BLaER1 (cell line): ENCODE measurements at regions not wholly inside any gene's neighbourhood (a gene's known extent, or its start where the extent isn't known, plus 50 kb on each side); places are given as distances from the start of the nearest gene placed in this dataset.

Experiments used
- H3K27ac ChIP-seq: shearing (Covaris generic); formaldehyde crosslinking; 2 replicates; pipeline ENCODE4 v1.8.1; 2022
- H3K27me3 ChIP-seq: shearing (Covaris generic); formaldehyde crosslinking; 2 replicates; pipeline ENCODE4 v1.8.1; 2022
- H3K36me3 ChIP-seq: shearing (Covaris generic); formaldehyde crosslinking; 2 replicates; pipeline ENCODE4 v1.8.1; 2022
- H3K4me1 ChIP-seq: shearing (Covaris generic); formaldehyde crosslinking; 2 replicates; pipeline ENCODE4 v1.8.1; 2022
- H3K4me2 ChIP-seq: shearing (Covaris generic); formaldehyde crosslinking; 2 replicates; pipeline ENCODE4 v1.8.1; 2022
- H3K4me3 ChIP-seq: shearing (Covaris generic); formaldehyde crosslinking; 2 replicates; pipeline ENCODE4 v1.8.1; 2022
- H3K9ac ChIP-seq: shearing (Covaris generic); formaldehyde crosslinking; 2 replicates; pipeline ENCODE4 v1.8.1; 2022
- H3K9me3 ChIP-seq: shearing (Covaris generic); formaldehyde crosslinking; 2 replicates; pipeline ENCODE4 v1.8.1; 2022
- H4K20me1 ChIP-seq: shearing (Covaris generic); formaldehyde crosslinking; 2 replicates; pipeline ENCODE4 v1.8.1; 2022
- Cebpa-rat ChIP-seq: shearing (Covaris generic); IDR thresholded peaks from 2 replicates; pipeline ENCODE4 v1.8.1; 2022

- no peak overlapping the region for H3K9ac ChIP-seq
- H3K27me3 ChIP-seq, result no peaks in the 10 kb centered on the region
- H3K4me1 ChIP-seq, result no peaks in the 10 kb centered on the region
- H3K4me2 ChIP-seq, result no peak overlapping the region
- H3K27ac ChIP-seq, result no peak overlapping the region
- no peaks in the 10 kb centered on the region for H4K20me1 ChIP-seq
- H3K36me3 ChIP-seq, result no peaks in the 10 kb centered on the region
- H3K4me3 ChIP-seq, result no peak overlapping the region
- TF ChIP-seq Cebpa-rat, result no peak
- H3K9me3 ChIP-seq, result no peaks in the 10 kb centered on the region
Observed at GRCh38 chr4:34732176-34732950, 1512.0 kb downstream of the ARAP2 start.

GRCh38 chr4:34733185-34733941 is 1511.0 kb downstream of the ARAP2 start:
- Histone ChIP-seq H3K4me1 (no peaks in the 10 kb centered on the region), H3K4me2 (no peak overlapping the region), H3K9ac (no peak overlapping the region), H3K36me3 (no peaks in the 10 kb centered on the region), H3K4me3 (no peak overlapping the region), H3K27me3 (no peaks in the 10 kb centered on the region), H3K9me3 (no peaks in the 10 kb centered on the region), H4K20me1 (no peaks in the 10 kb centered on the region), H3K27ac (no peak overlapping the region)
- TF ChIP-seq Cebpa-rat, result no peak

- Histone ChIP-seq H3K4me3 (no peak overlapping the region), H3K27me3 (no peaks in the 10 kb centered on the region), H3K4me2 (no peak overlapping the region), H3K27ac (no peak overlapping the region), H4K20me1 (no peaks in the 10 kb centered on the region), H3K9ac (no peak overlapping the region), H3K36me3 (no peaks in the 10 kb centered on the region), H3K9me3 (no peaks in the 10 kb centered on the region), H3K4me1 (no peaks in the 10 kb centered on the region)
- TF ChIP-seq Cebpa-rat, result no peak
Observed at GRCh38 chr4:34766935-34767334, 1477.4 kb downstream of the ARAP2 start.

- no peaks in the 10 kb centered on the region for H3K36me3 ChIP-seq
- no peaks in the 10 kb centered on the region for H3K27me3 ChIP-seq
- H3K9me3 ChIP-seq, result no peaks in the 10 kb centered on the region
- no peak overlapping the region for H3K4me3 ChIP-seq
- H4K20me1 ChIP-seq, result no peaks in the 10 kb centered on the region
- no peaks in the 10 kb centered on the region for H3K4me1 ChIP-seq
- no peak for TF ChIP-seq Cebpa-rat
- no peak overlapping the region for H3K4me2 ChIP-seq
- no peak overlapping the region for H3K27ac ChIP-seq
- no peak overlapping the region for H3K9ac ChIP-seq
Observed at GRCh38 chr4:34767407-34767806, 1476.9 kb downstream of the ARAP2 start.

GRCh38 chr4:34771632-34772031 is 1472.7 kb downstream of the ARAP2 start:
- H3K4me3 ChIP-seq, result no peak overlapping the region
- H3K4me1 ChIP-seq, result no peaks in the 10 kb centered on the region
- no peak overlapping the region for H3K9ac ChIP-seq
- H3K9me3 ChIP-seq, result no peaks in the 10 kb centered on the region
- no peak for TF ChIP-seq Cebpa-rat
- no peak overlapping the region for H3K4me2 ChIP-seq
- H3K27ac ChIP-seq, result no peak overlapping the region
- H3K36me3 ChIP-seq, result no peaks in the 10 kb centered on the region
- no peaks in the 10 kb centered on the region for H3K27me3 ChIP-seq
- no peaks in the 10 kb centered on the region for H4K20me1 ChIP-seq

GRCh38 chr4:34790131-34790530 is 1454.2 kb downstream of the ARAP2 start:
- peaks cover 9% of the 10 kb centered on the region; the same call in 1 of the 2 replicates for H3K9me3 ChIP-seq
- no peak overlapping the region for H3K27ac ChIP-seq
- H3K4me3 ChIP-seq, result no peak overlapping the region
- no peak overlapping the region for H3K9ac ChIP-seq
- H4K20me1 ChIP-seq, result no peaks in the 10 kb centered on the region
- H3K27me3 ChIP-seq, result no peaks in the 10 kb centered on the region
- no peak for TF ChIP-seq Cebpa-rat
- no peaks in the 10 kb centered on the region for H3K4me1 ChIP-seq
- H3K36me3 ChIP-seq, result no peaks in the 10 kb centered on the region
- H3K4me2 ChIP-seq, result no peak overlapping the region

- H3K27me3 ChIP-seq, result no peaks in the 10 kb centered on the region
- H3K36me3 ChIP-seq, result no peaks in the 10 kb centered on the region
- H3K9ac ChIP-seq, result no peak overlapping the region
- no peak overlapping the region for H3K4me3 ChIP-seq
- no peak for TF ChIP-seq Cebpa-rat
- H3K9me3 ChIP-seq, result peaks cover 9% of the 10 kb centered on the region; the same call in 1 of the 2 replicates
- no peaks in the 10 kb centered on the region for H4K20me1 ChIP-seq
- H3K27ac ChIP-seq, result no peak overlapping the region
- H3K4me1 ChIP-seq, result no peaks in the 10 kb centered on the region
- H3K4me2 ChIP-seq, result no peak overlapping the region
Observed at GRCh38 chr4:34791209-34791608, 1453.1 kb downstream of the ARAP2 start.

- H3K27ac ChIP-seq, result no peak overlapping the region
- TF ChIP-seq Cebpa-rat, result no peak
- H3K27me3 ChIP-seq, result no peaks in the 10 kb centered on the region
- H3K9ac ChIP-seq, result no peak overlapping the region
- H3K4me3 ChIP-seq, result no peak overlapping the region
- no peaks in the 10 kb centered on the region for H4K20me1 ChIP-seq
- H3K36me3 ChIP-seq, result no peaks in the 10 kb centered on the region
- no peak overlapping the region for H3K4me2 ChIP-seq
- H3K4me1 ChIP-seq, result no peaks in the 10 kb centered on the region
- H3K9me3 ChIP-seq, result peaks cover 11% of the 10 kb centered on the region
Observed at GRCh38 chr4:34800953-34801352, 1443.4 kb downstream of the ARAP2 start.

GRCh38 chr4:34814266-34814665 is 1430.0 kb downstream of the ARAP2 start:
- no peak overlapping the region for H3K4me2 ChIP-seq
- TF ChIP-seq Cebpa-rat, result no peak
- H3K4me1 ChIP-seq, result no peaks in the 10 kb centered on the region
- no peak overlapping the region for H3K27ac ChIP-seq
- H3K36me3 ChIP-seq, result no peaks in the 10 kb centered on the region
- no peak overlapping the region for H3K9ac ChIP-seq
- no peaks in the 10 kb centered on the region for H4K20me1 ChIP-seq
- H3K4me3 ChIP-seq, result no peak overlapping the region
- H3K9me3 ChIP-seq, result no peaks in the 10 kb centered on the region; the same call in 1 of the 2 replicates
- no peaks in the 10 kb centered on the region for H3K27me3 ChIP-seq

- no peak overlapping the region for H3K4me2 ChIP-seq
- no peaks in the 10 kb centered on the region for H3K9me3 ChIP-seq
- no peak overlapping the region for H3K27ac ChIP-seq
- H4K20me1 ChIP-seq, result no peaks in the 10 kb centered on the region
- H3K9ac ChIP-seq, result no peak overlapping the region
- no peak overlapping the region for H3K4me3 ChIP-seq
- no peaks in the 10 kb centered on the region for H3K36me3 ChIP-seq
- H3K27me3 ChIP-seq, result no peaks in the 10 kb centered on the region
- TF ChIP-seq Cebpa-rat, result no peak
- H3K4me1 ChIP-seq, result no peaks in the 10 kb centered on the region
Observed at GRCh38 chr4:34824515-34824914, 1419.8 kb downstream of the ARAP2 start.
